Endodermal cell (in vitro differentiated cells): ENCODE measurements at regions not wholly inside any gene's neighbourhood (a gene's known extent, or its start where the extent isn't known, plus 50 kb on each side); places are given as distances from the start of the nearest gene placed in this dataset.

Experiments used
- DNase-seq: peaks from one replicate; pipeline ENCODE4 v3.0.0-alpha.2; 2017
- H3K27ac ChIP-seq: 2 replicates; pipeline ENCODE4 v1.5.1; 2013; ENCODE audit warnings: mild to moderate bottlenecking, low read depth, low read length, moderate library complexity
- H3K27me3 ChIP-seq: 2 replicates; pipeline ENCODE4 v1.6.1; 2013; ENCODE audit warnings: mild to moderate bottlenecking, low read length, moderate library complexity; ENCODE audit not compliant: insufficient read depth, control insufficient read depth, poor library complexity, severe bottlenecking
- H3K36me3 ChIP-seq: 2 replicates; pipeline ENCODE4 v1.7.0; 2013; ENCODE audit warnings: mild to moderate bottlenecking, low read length, moderate library complexity; ENCODE audit not compliant: control insufficient read depth, insufficient read depth
- H3K4me1 ChIP-seq: one replicate; pipeline ENCODE4 v1.7.0; 2013; ENCODE audit warnings: low read length; ENCODE audit not compliant: control insufficient read depth, insufficient read depth
- H3K4me3 ChIP-seq: 2 replicates; pipeline ENCODE4 v1.5.1; 2013; ENCODE audit warnings: mild to moderate bottlenecking, low read length, moderate library complexity
- H3K9ac ChIP-seq: 2 replicates; pipeline ENCODE4 v1.6.1; 2013; ENCODE audit warnings: mild to moderate bottlenecking, low read length, moderate library complexity; ENCODE audit not compliant: poor library complexity, severe bottlenecking; ENCODE audit errors: extremely low read depth
- H3K9me3 ChIP-seq: 2 replicates; pipeline ENCODE4 v1.6.1; 2013; ENCODE audit warnings: mild to moderate bottlenecking, low read length, moderate library complexity; ENCODE audit not compliant: control insufficient read depth
- H3K27ac Mint-ChIP-seq: 2 replicates; pipeline ENCODE4 v1.8.0; 2020; ENCODE audit warnings: mixed read lengths
- H3K27me3 Mint-ChIP-seq: 2 replicates; pipeline ENCODE4 v1.8.0; 2021; ENCODE audit warnings: mild to moderate bottlenecking, mixed read lengths; ENCODE audit not compliant: insufficient read depth
- H3K36me3 Mint-ChIP-seq: 2 replicates; pipeline ENCODE4 v1.8.0; 2020; ENCODE audit warnings: low read depth, mixed read lengths
- H3K4me1 Mint-ChIP-seq: 2 replicates; pipeline ENCODE4 v1.8.0; 2020; ENCODE audit warnings: mixed read lengths
- H3K4me3 Mint-ChIP-seq: 2 replicates; pipeline ENCODE4 v1.8.0; 2020; ENCODE audit warnings: mild to moderate bottlenecking, moderate library complexity, mixed read lengths
- H3K9me3 Mint-ChIP-seq: 2 replicates; pipeline ENCODE4 v1.8.0; 2020; ENCODE audit warnings: mild to moderate bottlenecking, mixed read lengths
- WGBS, 2 experiments: methylation state at CpG; one replicate each; pipeline versions ENCODE4 v1.1.5 to v1.1.7; 2013; ENCODE audit warnings: missing lambda C conversion rate in 2 of 2, mixed read lengths in 1 of 2; ENCODE audit not compliant: insufficient coverage in 1 of 2, insufficient read length in 1 of 2; 5-methylcytosine and 5-hydroxymethylcytosine counted together
- TF ChIP-seq, protein P1 (sequence below): fragments of 200-600 bp; sonication (generic); conservative IDR thresholded peaks from 2 replicates; pipeline ENCODE4 v1.5.0; 2021; ENCODE audit warnings: antibody characterized with exemption, mild to moderate bottlenecking

- Mint-ChIP-seq H3K36me3 (no peaks in the 10 kb centered on the region), H3K4me3 (no peak overlapping the region), H3K4me1 (no peaks in the 10 kb centered on the region), H3K27me3 (no peaks in the 10 kb centered on the region), H3K9me3 (peaks cover 10% of the 10 kb centered on the region), H3K27ac (no peak overlapping the region)
- 90 to 100% methylated on average over 5 of the region's 5 CpGs for WGBS, 2 experiments
- H3K27me3 ChIP-seq = no peaks in the 10 kb centered on the region
- no peak for DNase-seq
- no peak overlapping the region for H3K9ac ChIP-seq
- H3K27ac ChIP-seq = no peak overlapping the region
- H3K9me3 ChIP-seq = peaks cover 20% of the 10 kb centered on the region
- no peak overlapping the region for H3K4me3 ChIP-seq
- no peaks in the 10 kb centered on the region for H3K36me3 ChIP-seq
- no peaks in the 10 kb centered on the region for H3K4me1 ChIP-seq
- TF ChIP-seq, protein P1, sequence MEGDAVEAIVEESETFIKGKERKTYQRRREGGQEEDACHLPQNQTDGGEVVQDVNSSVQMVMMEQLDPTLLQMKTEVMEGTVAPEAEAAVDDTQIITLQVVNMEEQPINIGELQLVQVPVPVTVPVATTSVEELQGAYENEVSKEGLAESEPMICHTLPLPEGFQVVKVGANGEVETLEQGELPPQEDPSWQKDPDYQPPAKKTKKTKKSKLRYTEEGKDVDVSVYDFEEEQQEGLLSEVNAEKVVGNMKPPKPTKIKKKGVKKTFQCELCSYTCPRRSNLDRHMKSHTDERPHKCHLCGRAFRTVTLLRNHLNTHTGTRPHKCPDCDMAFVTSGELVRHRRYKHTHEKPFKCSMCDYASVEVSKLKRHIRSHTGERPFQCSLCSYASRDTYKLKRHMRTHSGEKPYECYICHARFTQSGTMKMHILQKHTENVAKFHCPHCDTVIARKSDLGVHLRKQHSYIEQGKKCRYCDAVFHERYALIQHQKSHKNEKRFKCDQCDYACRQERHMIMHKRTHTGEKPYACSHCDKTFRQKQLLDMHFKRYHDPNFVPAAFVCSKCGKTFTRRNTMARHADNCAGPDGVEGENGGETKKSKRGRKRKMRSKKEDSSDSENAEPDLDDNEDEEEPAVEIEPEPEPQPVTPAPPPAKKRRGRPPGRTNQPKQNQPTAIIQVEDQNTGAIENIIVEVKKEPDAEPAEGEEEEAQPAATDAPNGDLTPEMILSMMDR = no peak
These were observed 213.5 kb downstream of the GPAM start for GRCh38 chr10:111970111-111970510.

GRCh38 chr10:111972109-111972508 is 211.5 kb downstream of the GPAM start:
- H3K9me3 ChIP-seq = peaks cover 6% of the 10 kb centered on the region
- no peak overlapping the region for H3K27ac ChIP-seq
- Mint-ChIP-seq H3K4me3 (no peak overlapping the region), H3K27me3 (no peaks in the 10 kb centered on the region), H3K4me1 (no peaks in the 10 kb centered on the region), H3K36me3 (no peaks in the 10 kb centered on the region), H3K9me3 (peaks cover 5% of the 10 kb centered on the region), H3K27ac (no peak overlapping the region)
- 79 to 87% methylated on average over 3 to 5 of the region's 5 CpGs for WGBS, 2 experiments
- H3K4me3 ChIP-seq = no peak overlapping the region
- no peak for DNase-seq
- H3K27me3 ChIP-seq = no peaks in the 10 kb centered on the region
- H3K4me1 ChIP-seq = no peaks in the 10 kb centered on the region
- no peak overlapping the region for H3K9ac ChIP-seq
- TF ChIP-seq, protein P1 = no peak
- no peaks in the 10 kb centered on the region for H3K36me3 ChIP-seq

DNA sequence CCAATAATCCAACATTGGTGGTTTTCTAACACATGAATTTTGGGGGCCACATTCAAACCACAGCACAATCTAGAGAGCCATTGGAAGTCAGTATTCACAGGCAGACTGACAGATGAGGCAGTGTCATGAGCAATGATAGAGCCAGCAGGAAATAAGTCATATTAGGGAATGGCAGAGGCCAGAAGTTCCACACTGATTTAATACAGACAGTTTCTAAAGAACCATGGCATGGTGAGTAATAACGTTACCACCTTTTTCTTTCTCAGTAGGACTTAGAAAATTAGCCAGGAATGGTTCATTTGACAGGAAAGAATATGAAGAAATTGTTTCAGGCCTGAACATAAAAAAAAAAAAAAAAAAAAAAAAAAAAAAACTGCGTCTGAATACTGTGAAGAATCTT is 210.3 kb downstream of the GPAM start:
- H3K36me3 Mint-ChIP-seq = no peaks in the 10 kb centered on the region
- no peaks in the 10 kb centered on the region for H3K4me1 Mint-ChIP-seq
- Histone ChIP-seq H3K27ac (no peak overlapping the region), H3K36me3 (no peaks in the 10 kb centered on the region), H3K9ac (no peak overlapping the region), H3K4me1 (no peaks in the 10 kb centered on the region), H3K27me3 (no peaks in the 10 kb centered on the region), H3K9me3 (no peaks in the 10 kb centered on the region), H3K4me3 (no peak overlapping the region)
- 96 to 100% methylated on average over 1 to 2 of the region's 2 CpGs for WGBS, 2 experiments
- H3K27me3 Mint-ChIP-seq = no peaks in the 10 kb centered on the region
- H3K4me3 Mint-ChIP-seq = no peak overlapping the region
- TF ChIP-seq, protein P1 = no peak
- H3K9me3 Mint-ChIP-seq = no peaks in the 10 kb centered on the region
- H3K27ac Mint-ChIP-seq = no peak overlapping the region
- no peak for DNase-seq
